ENCODE measurements at regions not wholly inside any gene's neighbourhood (a gene's known extent, or its start where the extent isn't known, plus 50 kb on each side); places are given as distances from the start of the nearest gene placed in this dataset.

DNA sequence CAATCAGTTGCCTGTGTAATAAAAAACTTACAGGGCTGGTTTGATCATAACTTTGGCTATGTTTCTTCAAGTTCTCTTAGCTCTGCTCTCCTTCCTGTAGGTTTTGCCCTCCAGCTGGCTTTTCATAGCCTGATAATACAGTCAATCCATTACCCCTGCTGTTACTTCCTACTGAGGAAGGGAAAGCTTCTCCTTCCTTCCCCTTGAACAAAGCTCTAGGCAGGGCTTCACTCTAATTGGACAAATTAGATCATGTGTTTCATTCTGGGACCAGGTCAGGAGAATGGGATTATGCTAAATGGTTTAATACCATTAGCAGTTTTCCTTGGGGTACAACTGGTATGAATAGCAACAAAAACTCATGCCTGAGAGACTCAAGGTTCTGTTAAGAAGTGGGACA is 106.8 kb upstream of the MCHR2 start:
- H2AFZ ChIP-seq (ENCODE audit: low read depth, low read length, severe bottlenecking) = no peak overlapping the region
- no peaks in the 10 kb centered on the region for H3K9me3 ChIP-seq (ENCODE audit: insufficient read depth, low read length)
- H3F3A ChIP-seq (ENCODE audit: insufficient read depth) = no peaks in the 10 kb centered on the region
- H3K9ac ChIP-seq (ENCODE audit: low read length) = no peak overlapping the region
- no peaks in the 10 kb centered on the region for H3K36me3 ChIP-seq (ENCODE audit: low read length)
- no peaks in the 10 kb centered on the region for H3K9me2 ChIP-seq (replicated peaks; ENCODE audit: insufficient read depth, low read length)
- no peaks in the 10 kb centered on the region for H3K79me2 ChIP-seq (ENCODE audit: insufficient read depth, low read length)
- H3K4me3 ChIP-seq (ENCODE audit: insufficient read depth, low read length, poor library complexity, severe bottlenecking) = no peak overlapping the region
- no peaks in the 10 kb centered on the region for H3K27me3 ChIP-seq (ENCODE audit: low read length)
- TF ChIP-seq, protein P1, sequence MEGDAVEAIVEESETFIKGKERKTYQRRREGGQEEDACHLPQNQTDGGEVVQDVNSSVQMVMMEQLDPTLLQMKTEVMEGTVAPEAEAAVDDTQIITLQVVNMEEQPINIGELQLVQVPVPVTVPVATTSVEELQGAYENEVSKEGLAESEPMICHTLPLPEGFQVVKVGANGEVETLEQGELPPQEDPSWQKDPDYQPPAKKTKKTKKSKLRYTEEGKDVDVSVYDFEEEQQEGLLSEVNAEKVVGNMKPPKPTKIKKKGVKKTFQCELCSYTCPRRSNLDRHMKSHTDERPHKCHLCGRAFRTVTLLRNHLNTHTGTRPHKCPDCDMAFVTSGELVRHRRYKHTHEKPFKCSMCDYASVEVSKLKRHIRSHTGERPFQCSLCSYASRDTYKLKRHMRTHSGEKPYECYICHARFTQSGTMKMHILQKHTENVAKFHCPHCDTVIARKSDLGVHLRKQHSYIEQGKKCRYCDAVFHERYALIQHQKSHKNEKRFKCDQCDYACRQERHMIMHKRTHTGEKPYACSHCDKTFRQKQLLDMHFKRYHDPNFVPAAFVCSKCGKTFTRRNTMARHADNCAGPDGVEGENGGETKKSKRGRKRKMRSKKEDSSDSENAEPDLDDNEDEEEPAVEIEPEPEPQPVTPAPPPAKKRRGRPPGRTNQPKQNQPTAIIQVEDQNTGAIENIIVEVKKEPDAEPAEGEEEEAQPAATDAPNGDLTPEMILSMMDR (IDR thresholded peaks at IDR 0.05; ENCODE audit: insufficient read depth, low read length, poor library complexity, severe bottlenecking) = no peak
- no peak for TF ChIP-seq EZH2phosphoT487 (conservative IDR thresholded peaks at IDR 0.05; ENCODE audit: low read length)
- no peak overlapping the region for H3K27ac ChIP-seq (ENCODE audit: low read depth, low read length)
- H4K20me1 ChIP-seq (ENCODE audit: low read depth, low read length) = no peaks in the 10 kb centered on the region
- no peak overlapping the region for H3K4me2 ChIP-seq (ENCODE audit: low read depth, low read length, poor library complexity, severe bottlenecking)

- H3K9ac ChIP-seq (ENCODE audit: low read length) = no peak overlapping the region
- no peak for TF ChIP-seq EZH2phosphoT487 (conservative IDR thresholded peaks at IDR 0.05; ENCODE audit: low read length)
- TF ChIP-seq, protein P1 (IDR thresholded peaks at IDR 0.05; ENCODE audit: insufficient read depth, low read length, poor library complexity, severe bottlenecking) = peak; percentile 87
- H3K9me2 ChIP-seq (replicated peaks; ENCODE audit: insufficient read depth, low read length) = no peaks in the 10 kb centered on the region
- no peak overlapping the region for H3K4me3 ChIP-seq (ENCODE audit: insufficient read depth, low read length, poor library complexity, severe bottlenecking)
- H3K36me3 ChIP-seq (ENCODE audit: low read length) = no peaks in the 10 kb centered on the region
- H3K79me2 ChIP-seq (ENCODE audit: insufficient read depth, low read length) = no peaks in the 10 kb centered on the region
- H4K20me1 ChIP-seq (ENCODE audit: low read depth, low read length) = no peaks in the 10 kb centered on the region
- no peaks in the 10 kb centered on the region for H3F3A ChIP-seq (ENCODE audit: insufficient read depth)
- H3K4me2 ChIP-seq (ENCODE audit: low read depth, low read length, poor library complexity, severe bottlenecking) = no peak overlapping the region
- H2AFZ ChIP-seq (ENCODE audit: low read depth, low read length, severe bottlenecking) = no peak overlapping the region
- H3K27ac ChIP-seq (ENCODE audit: low read depth, low read length) = no peak overlapping the region
- H3K27me3 ChIP-seq (ENCODE audit: low read length) = no peaks in the 10 kb centered on the region
- no peaks in the 10 kb centered on the region for H3K9me3 ChIP-seq (ENCODE audit: insufficient read depth, low read length)
These were observed 105.4 kb upstream of the MCHR2 start for GRCh38 chr6:100099189-100100074.

DNA sequence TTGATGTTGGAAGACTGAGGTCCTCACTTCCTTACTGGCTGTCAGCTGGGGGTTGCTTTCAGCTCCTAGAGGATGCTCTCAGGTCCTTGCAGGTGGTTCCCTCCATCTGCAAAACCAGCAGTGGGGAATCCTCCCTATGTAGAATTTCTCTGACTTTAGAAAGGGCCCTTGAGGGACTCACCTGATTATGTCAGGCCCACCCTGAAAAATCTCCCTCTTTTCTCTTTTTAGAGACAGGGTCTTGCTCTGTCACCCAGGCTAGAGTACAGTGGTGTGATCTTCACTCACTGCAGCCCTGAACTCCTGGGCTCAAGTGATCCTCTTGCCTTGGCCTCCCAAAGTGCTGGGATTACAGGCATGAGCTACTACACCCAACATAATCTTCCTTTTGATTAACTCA is 102.9 kb upstream of the MCHR2 start:
- Histone ChIP-seq H3K27ac (ENCODE audit: low read depth, low read length) (no peak overlapping the region), H3K9ac (ENCODE audit: low read length) (no peak overlapping the region), H3K36me3 (ENCODE audit: low read length) (no peaks in the 10 kb centered on the region), H3K4me3 (ENCODE audit: insufficient read depth, low read length, poor library complexity, severe bottlenecking) (no peak overlapping the region), H4K20me1 (ENCODE audit: low read depth, low read length) (no peaks in the 10 kb centered on the region), H3K79me2 (ENCODE audit: insufficient read depth, low read length) (no peaks in the 10 kb centered on the region), H3F3A (ENCODE audit: insufficient read depth) (no peaks in the 10 kb centered on the region), H3K9me2 (replicated peaks; ENCODE audit: insufficient read depth, low read length) (no peaks in the 10 kb centered on the region), H3K4me2 (ENCODE audit: low read depth, low read length, poor library complexity, severe bottlenecking) (no peak overlapping the region), H3K9me3 (ENCODE audit: insufficient read depth, low read length) (no peaks in the 10 kb centered on the region), H3K27me3 (ENCODE audit: low read length) (no peaks in the 10 kb centered on the region), H2AFZ (ENCODE audit: low read depth, low read length, severe bottlenecking) (no peak overlapping the region)
- TF ChIP-seq, protein P1 (IDR thresholded peaks at IDR 0.05; ENCODE audit: insufficient read depth, low read length, poor library complexity, severe bottlenecking) = no peak
- no peak for TF ChIP-seq EZH2phosphoT487 (conservative IDR thresholded peaks at IDR 0.05; ENCODE audit: low read length)
